ENCODE measurements at regions not wholly inside any gene's neighbourhood (a gene's known extent, or its start where the extent isn't known, plus 50 kb on each side); places are given as distances from the start of the nearest gene placed in this dataset.

DNA sequence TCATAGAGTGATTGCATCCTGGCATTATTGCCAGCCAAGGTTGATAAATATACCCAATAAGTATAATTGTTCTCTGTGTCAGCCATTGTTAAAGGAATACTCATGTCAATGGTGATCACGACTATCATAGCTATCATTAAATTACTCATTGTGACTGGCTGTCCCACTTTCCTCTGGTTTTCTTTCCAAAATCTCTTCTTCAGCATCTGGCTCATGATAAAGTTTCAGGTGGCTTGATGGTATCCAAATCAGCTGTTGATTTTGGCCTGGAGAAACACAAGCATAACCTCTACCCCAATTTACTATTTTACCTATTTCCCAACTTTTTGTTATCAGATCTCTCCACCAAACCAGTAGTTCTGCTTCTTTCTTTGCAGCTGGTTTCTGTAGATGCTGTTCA is 67.1 kb upstream of the SPIN2A start:
- no peak for TF ChIP-seq CTCF (IDR thresholded peaks at IDR 0.05; ENCODE audit: extremely low read depth, insufficient read depth, missing control alignments)
- DNase-seq (ENCODE audit: low spot score) = no peak
- in situ Hi-C loops (cut with MboI; ENCODE audit: low pct_unique_long_range_greater_than_20kb, low sequenced_read_pairs, unreplicated experiment) = no loop called here

GRCh38 chrX:57211906-57212305 is 74.6 kb upstream of the FAAH2 start:
- no peak for DNase-seq (ENCODE audit: low spot score)
- TF ChIP-seq CTCF (IDR thresholded peaks at IDR 0.05; ENCODE audit: extremely low read depth, insufficient read depth, missing control alignments) = no peak
- in situ Hi-C loops (cut with MboI; ENCODE audit: low pct_unique_long_range_greater_than_20kb, low sequenced_read_pairs, unreplicated experiment) = no loop called here

GRCh38 chrX:57227691-57228090 is 58.8 kb upstream of the FAAH2 start:
- no peak for DNase-seq (ENCODE audit: low spot score)
- TF ChIP-seq CTCF (IDR thresholded peaks at IDR 0.05; ENCODE audit: extremely low read depth, insufficient read depth, missing control alignments) = no peak
- in situ Hi-C loops (cut with MboI; ENCODE audit: low pct_unique_long_range_greater_than_20kb, low sequenced_read_pairs, unreplicated experiment) = no loop called here

- no peak for TF ChIP-seq CTCF (IDR thresholded peaks at IDR 0.05; ENCODE audit: extremely low read depth, insufficient read depth, missing control alignments)
- in situ Hi-C loops (cut with MboI; ENCODE audit: low pct_unique_long_range_greater_than_20kb, low sequenced_read_pairs, unreplicated experiment) = no loop called here
- peak; percentile 14 for DNase-seq (ENCODE audit: low spot score)
Observed at GRCh38 chrX:57232658-57233360, 53.7 kb upstream of the FAAH2 start.

Measured in GM13977 (cell line).